SK-N-SH treated with all-trans-retinoic acid at 6 μM for 48 hours (cell line): ENCODE measurements at regions not wholly inside any gene's neighbourhood (a gene's known extent, or its start where the extent isn't known, plus 50 kb on each side); places are given as distances from the start of the nearest gene placed in this dataset.

ENCODE experiments used
- ATAC-seq: fragments of 200-7000 bp; cut with Tn5 transposase; 3 replicates; pipeline ENCODE4 v1.9.1; 2020; ENCODE audit warnings: mild to moderate bottlenecking, moderate library complexity
- ARNTL ChIP-seq: fragments of 450-650 bp; formaldehyde crosslinking; IDR thresholded peaks from 2 replicates; pipeline ENCODE4 v1.5.0; 2020; ENCODE audit warnings: low read depth, mild to moderate bottlenecking, moderate library complexity, borderline replicate concordance
- BACH2 ChIP-seq: fragments of 250-450 bp; sonication (Bioruptor Pico); IDR thresholded peaks from 2 replicates; pipeline ENCODE4 v1.9.0; 2021; ENCODE audit warnings: mild to moderate bottlenecking, borderline replicate concordance
- CREB5 ChIP-seq: fragments of 250-450 bp; sonication (Bioruptor Pico); IDR thresholded peaks from 2 replicates; pipeline ENCODE4 v1.5.1; 2020; ENCODE audit warnings: low read depth, mild to moderate bottlenecking, moderate library complexity
- CSDC2 ChIP-seq: fragments of 250-450 bp; sonication (Bioruptor Pico); IDR thresholded peaks from 2 replicates; pipeline ENCODE4 v1.5.0; 2020; ENCODE audit warnings: mild to moderate bottlenecking, moderate library complexity
- ESRRG ChIP-seq: fragments of 250-450 bp; sonication (Bioruptor Pico); IDR thresholded peaks from 2 replicates; pipeline ENCODE4 v1.6.1; 2021; ENCODE audit warnings: mild to moderate bottlenecking
- GLIS3 ChIP-seq: fragments of 250-450 bp; sonication (Bioruptor Pico); IDR thresholded peaks from 2 replicates; pipeline ENCODE4 v1.5.0; 2020; ENCODE audit warnings: mild to moderate bottlenecking, moderate library complexity
- ISL1 ChIP-seq: fragments of 250-450 bp; sonication (Bioruptor Pico); IDR thresholded peaks from 2 replicates; pipeline ENCODE4 v2.1.2; 2022; ENCODE audit warnings: mild to moderate bottlenecking, moderate library complexity
- PATZ1 ChIP-seq: fragments of 250-450 bp; sonication (Bioruptor Pico); IDR thresholded peaks from 2 replicates; pipeline ENCODE4 v1.8.0; 2020; ENCODE audit warnings: mild to moderate bottlenecking, moderate library complexity, borderline replicate concordance
- RARB ChIP-seq: fragments of 250-450 bp; sonication (Bioruptor Pico); IDR thresholded peaks from 2 replicates; pipeline ENCODE4 v1.8.0; 2021; ENCODE audit warnings: mild to moderate bottlenecking, moderate library complexity
- SNAI2 ChIP-seq: fragments of 250-450 bp; sonication (Bioruptor Pico); IDR thresholded peaks from 2 replicates; pipeline ENCODE4 v1.5.0; 2020; ENCODE audit warnings: mild to moderate bottlenecking, moderate library complexity
- TCF4 ChIP-seq: fragments of 250-450 bp; sonication (Bioruptor Pico); IDR thresholded peaks from 2 replicates; pipeline ENCODE4 v1.8.0; 2021; ENCODE audit warnings: mild to moderate bottlenecking, moderate library complexity, borderline replicate concordance
- TOX ChIP-seq: fragments of 250-450 bp; sonication (Bioruptor Pico); IDR thresholded peaks from 2 replicates; pipeline ENCODE4 v1.8.0; 2021; ENCODE audit warnings: mild to moderate bottlenecking, moderate library complexity, borderline replicate concordance
- ZC3H10 ChIP-seq: fragments of 250-450 bp; sonication (Bioruptor Pico); IDR thresholded peaks from 2 replicates; pipeline ENCODE4 v1.5.1; 2021; ENCODE audit warnings: mild to moderate bottlenecking, moderate library complexity
- ZFP3 ChIP-seq: fragments of 250-450 bp; sonication (Bioruptor Pico); IDR thresholded peaks from 2 replicates; pipeline ENCODE4 v1.5.0; 2020; ENCODE audit warnings: mild to moderate bottlenecking, moderate library complexity
- ZFP30 ChIP-seq: fragments of 450-650 bp; formaldehyde crosslinking; IDR thresholded peaks from 2 replicates; pipeline ENCODE4 v1.5.0; 2022; ENCODE audit warnings: mild to moderate bottlenecking, moderate library complexity
- ZNF565 ChIP-seq: fragments of 450-650 bp; formaldehyde crosslinking; conservative IDR thresholded peaks from 2 replicates; pipeline ENCODE4 v1.5.0; 2020; ENCODE audit warnings: low read depth, mild to moderate bottlenecking, moderate library complexity
- ZNF70 ChIP-seq: fragments of 450-650 bp; formaldehyde crosslinking; IDR thresholded peaks from 2 replicates; pipeline ENCODE4 v1.5.0; 2020; ENCODE audit warnings: mild to moderate bottlenecking, moderate library complexity
- ZNF8 ChIP-seq: fragments of 450-650 bp; formaldehyde crosslinking; IDR thresholded peaks from 2 replicates; pipeline ENCODE4 v1.5.0; 2020; ENCODE audit warnings: mild to moderate bottlenecking, moderate library complexity
- TF ChIP-seq, protein P1 (sequence below): fragments of 250-450 bp; sonication (Bioruptor Pico); IDR thresholded peaks from 2 replicates; pipeline ENCODE4 v1.8.0; 2021; ENCODE audit warnings: low read depth, mild to moderate bottlenecking, moderate library complexity, borderline replicate concordance
- TF ChIP-seq, protein P2 (sequence below): fragments of 250-450 bp; sonication (Bioruptor Pico); IDR thresholded peaks from 2 replicates; pipeline ENCODE4 v1.5.0; 2020; ENCODE audit warnings: mild to moderate bottlenecking, moderate library complexity

GRCh38 chr6:40710626-40711330 lies 123.6 kb upstream of the LRFN2 start:
- no peak for ATAC-seq
- no peak for TF ChIP-seq PATZ1 (CRISPR knock-in tag)
- TF ChIP-seq ZFP3, result no peak

DNA sequence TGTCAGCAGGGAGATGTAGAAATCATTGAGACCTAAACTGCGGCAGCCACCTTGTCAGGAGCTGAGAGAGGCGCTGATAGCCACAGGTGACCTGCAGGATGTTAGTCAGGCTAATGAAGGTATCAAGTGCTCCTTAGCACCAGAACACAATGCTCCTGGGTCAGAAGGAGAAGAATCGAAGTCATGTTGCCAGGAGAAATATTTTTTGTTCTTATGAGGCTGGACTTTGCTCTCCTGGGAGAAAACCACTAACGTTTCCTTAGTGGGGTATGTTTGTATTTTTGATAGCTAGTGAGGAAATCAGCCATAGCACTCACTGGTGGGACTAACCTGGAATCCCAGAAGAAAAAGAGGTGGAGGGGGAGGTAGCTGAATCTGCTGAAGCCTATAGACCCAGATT lies 120.9 kb upstream of the LRFN2 start:
- ATAC-seq, result no peak

DNA sequence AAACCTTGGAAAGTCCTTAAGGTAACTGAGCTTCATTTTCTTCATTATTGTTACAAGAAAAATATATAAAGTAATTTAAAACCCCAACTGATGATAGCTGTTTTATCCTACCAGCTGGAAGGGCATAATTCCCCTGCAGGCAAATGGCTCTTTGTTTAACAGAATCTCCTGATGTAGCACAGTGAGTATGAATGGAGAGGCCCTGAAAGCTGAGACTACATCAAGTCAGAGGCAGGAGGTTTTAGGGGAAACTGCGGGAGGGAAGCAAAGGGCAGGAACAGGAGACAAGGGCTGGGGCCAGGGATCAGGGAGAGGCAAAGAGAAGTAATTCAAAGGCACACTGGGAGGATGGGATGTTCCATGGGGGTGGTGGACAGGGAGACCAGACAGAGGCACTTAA lies 119.0 kb upstream of the LRFN2 start:
- TF ChIP-seq BACH2 (CRISPR knock-in tag), result no peak
- no peak for TF ChIP-seq ZNF70
- no peak for TF ChIP-seq ESRRG
- TF ChIP-seq RARB (CRISPR knock-in tag), result no peak
- no peak for TF ChIP-seq TCF4
- TF ChIP-seq SNAI2 (CRISPR knock-in tag), result no peak
- TF ChIP-seq ZC3H10 (CRISPR knock-in tag), result no peak
- TF ChIP-seq GLIS3 (CRISPR knock-in tag), result no peak
- TF ChIP-seq ARNTL (CRISPR knock-in tag), result no peak
- TF ChIP-seq, protein P1, sequence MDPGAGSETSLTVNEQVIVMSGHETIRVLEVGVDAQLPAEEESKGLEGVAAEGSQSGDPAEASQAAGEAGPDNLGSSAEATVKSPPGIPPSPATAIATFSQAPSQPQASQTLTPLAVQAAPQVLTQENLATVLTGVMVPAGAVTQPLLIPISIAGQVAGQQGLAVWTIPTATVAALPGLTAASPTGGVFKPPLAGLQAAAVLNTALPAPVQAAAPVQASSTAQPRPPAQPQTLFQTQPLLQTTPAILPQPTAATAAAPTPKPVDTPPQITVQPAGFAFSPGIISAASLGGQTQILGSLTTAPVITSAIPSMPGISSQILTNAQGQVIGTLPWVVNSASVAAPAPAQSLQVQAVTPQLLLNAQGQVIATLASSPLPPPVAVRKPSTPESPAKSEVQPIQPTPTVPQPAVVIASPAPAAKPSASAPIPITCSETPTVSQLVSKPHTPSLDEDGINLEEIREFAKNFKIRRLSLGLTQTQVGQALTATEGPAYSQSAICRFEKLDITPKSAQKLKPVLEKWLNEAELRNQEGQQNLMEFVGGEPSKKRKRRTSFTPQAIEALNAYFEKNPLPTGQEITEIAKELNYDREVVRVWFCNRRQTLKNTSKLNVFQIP, result no peak
- TF ChIP-seq TOX (CRISPR knock-in tag), result no peak
- TF ChIP-seq CSDC2 (CRISPR knock-in tag), result no peak
- TF ChIP-seq ZNF565, result no peak
- no peak for TF ChIP-seq ZFP3
- no peak for TF ChIP-seq PATZ1 (CRISPR knock-in tag)
- TF ChIP-seq CREB5, result no peak
- no peak for TF ChIP-seq ZFP30 (CRISPR knock-in tag)
- TF ChIP-seq ISL1 (CRISPR knock-in tag), result no peak
- TF ChIP-seq, protein P2, sequence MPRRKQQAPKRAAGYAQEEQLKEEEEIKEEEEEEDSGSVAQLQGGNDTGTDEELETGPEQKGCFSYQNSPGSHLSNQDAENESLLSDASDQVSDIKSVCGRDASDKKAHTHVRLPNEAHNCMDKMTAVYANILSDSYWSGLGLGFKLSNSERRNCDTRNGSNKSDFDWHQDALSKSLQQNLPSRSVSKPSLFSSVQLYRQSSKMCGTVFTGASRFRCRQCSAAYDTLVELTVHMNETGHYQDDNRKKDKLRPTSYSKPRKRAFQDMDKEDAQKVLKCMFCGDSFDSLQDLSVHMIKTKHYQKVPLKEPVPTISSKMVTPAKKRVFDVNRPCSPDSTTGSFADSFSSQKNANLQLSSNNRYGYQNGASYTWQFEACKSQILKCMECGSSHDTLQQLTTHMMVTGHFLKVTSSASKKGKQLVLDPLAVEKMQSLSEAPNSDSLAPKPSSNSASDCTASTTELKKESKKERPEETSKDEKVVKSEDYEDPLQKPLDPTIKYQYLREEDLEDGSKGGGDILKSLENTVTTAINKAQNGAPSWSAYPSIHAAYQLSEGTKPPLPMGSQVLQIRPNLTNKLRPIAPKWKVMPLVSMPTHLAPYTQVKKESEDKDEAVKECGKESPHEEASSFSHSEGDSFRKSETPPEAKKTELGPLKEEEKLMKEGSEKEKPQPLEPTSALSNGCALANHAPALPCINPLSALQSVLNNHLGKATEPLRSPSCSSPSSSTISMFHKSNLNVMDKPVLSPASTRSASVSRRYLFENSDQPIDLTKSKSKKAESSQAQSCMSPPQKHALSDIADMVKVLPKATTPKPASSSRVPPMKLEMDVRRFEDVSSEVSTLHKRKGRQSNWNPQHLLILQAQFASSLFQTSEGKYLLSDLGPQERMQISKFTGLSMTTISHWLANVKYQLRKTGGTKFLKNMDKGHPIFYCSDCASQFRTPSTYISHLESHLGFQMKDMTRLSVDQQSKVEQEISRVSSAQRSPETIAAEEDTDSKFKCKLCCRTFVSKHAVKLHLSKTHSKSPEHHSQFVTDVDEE (CRISPR knock-in tag), result no peak
- TF ChIP-seq ZNF8 (CRISPR knock-in tag), result no peak
- no peak for ATAC-seq

More for the DNA sequence above, 120.9 kb upstream of the LRFN2 start:
- TF ChIP-seq PATZ1 (CRISPR knock-in tag) (no peak), TOX (CRISPR knock-in tag) (no peak), ZFP3 (no peak), CSDC2 (CRISPR knock-in tag) (no peak), ISL1 (CRISPR knock-in tag) (no peak), RARB (CRISPR knock-in tag) (no peak)
- TF ChIP-seq, protein P1, result no peak
- TF ChIP-seq, all 23 proteins: peak for 0
